ENCODE measurements at regions not wholly inside any gene's neighbourhood (a gene's known extent, or its start where the extent isn't known, plus 50 kb on each side); places are given as distances from the start of the nearest gene placed in this dataset.

DNA sequence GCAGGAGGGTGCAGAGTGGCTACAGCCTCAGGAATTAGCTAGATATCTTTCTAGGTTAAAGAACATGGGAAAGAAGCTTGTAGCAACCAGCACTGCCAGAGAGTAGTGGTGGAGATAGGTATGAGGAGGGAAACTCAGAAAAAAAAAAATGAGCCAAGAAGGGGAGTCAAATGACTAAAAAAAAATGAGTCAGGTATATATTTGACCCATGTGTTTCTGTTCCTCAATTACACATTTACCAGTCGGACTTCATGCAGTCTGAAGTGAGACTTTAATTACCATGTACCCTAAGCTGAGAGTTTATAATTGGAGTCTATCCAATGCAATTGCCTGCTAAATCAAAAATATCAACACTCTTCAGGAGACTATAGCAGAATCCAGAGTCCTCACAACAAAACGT, 964.6 kb downstream of the HACE1 start:
- TF ChIP-seq EP300 (IDR thresholded peaks at IDR 0.05; ENCODE audit: borderline replicate concordance) (no peak), CEBPB (IDR thresholded peaks at IDR 0.05) (no peak), TCF12 (IDR thresholded peaks at IDR 0.05; ENCODE audit: low read depth) (no peak), RAD21 (IDR thresholded peaks at IDR 0.05; ENCODE audit: low read depth) (no peak), TAF1 (IDR thresholded peaks at IDR 0.05; ENCODE audit: low read depth) (no peak), YY1 (IDR thresholded peaks at IDR 0.05; ENCODE audit: low read depth) (no peak), NFIC (IDR thresholded peaks at IDR 0.05) (no peak), ZBTB7A (IDR thresholded peaks at IDR 0.05; ENCODE audit: low read depth) (no peak), EGR1 (IDR thresholded peaks at IDR 0.05) (no peak), TEAD4 (IDR thresholded peaks at IDR 0.05) (no peak), FOXM1 (IDR thresholded peaks at IDR 0.05; ENCODE audit: borderline replicate concordance, low read depth) (no peak)
- TF ChIP-seq, protein P1, sequence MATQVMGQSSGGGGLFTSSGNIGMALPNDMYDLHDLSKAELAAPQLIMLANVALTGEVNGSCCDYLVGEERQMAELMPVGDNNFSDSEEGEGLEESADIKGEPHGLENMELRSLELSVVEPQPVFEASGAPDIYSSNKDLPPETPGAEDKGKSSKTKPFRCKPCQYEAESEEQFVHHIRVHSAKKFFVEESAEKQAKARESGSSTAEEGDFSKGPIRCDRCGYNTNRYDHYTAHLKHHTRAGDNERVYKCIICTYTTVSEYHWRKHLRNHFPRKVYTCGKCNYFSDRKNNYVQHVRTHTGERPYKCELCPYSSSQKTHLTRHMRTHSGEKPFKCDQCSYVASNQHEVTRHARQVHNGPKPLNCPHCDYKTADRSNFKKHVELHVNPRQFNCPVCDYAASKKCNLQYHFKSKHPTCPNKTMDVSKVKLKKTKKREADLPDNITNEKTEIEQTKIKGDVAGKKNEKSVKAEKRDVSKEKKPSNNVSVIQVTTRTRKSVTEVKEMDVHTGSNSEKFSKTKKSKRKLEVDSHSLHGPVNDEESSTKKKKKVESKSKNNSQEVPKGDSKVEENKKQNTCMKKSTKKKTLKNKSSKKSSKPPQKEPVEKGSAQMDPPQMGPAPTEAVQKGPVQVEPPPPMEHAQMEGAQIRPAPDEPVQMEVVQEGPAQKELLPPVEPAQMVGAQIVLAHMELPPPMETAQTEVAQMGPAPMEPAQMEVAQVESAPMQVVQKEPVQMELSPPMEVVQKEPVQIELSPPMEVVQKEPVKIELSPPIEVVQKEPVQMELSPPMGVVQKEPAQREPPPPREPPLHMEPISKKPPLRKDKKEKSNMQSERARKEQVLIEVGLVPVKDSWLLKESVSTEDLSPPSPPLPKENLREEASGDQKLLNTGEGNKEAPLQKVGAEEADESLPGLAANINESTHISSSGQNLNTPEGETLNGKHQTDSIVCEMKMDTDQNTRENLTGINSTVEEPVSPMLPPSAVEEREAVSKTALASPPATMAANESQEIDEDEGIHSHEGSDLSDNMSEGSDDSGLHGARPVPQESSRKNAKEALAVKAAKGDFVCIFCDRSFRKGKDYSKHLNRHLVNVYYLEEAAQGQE (IDR thresholded peaks at IDR 0.05; ENCODE audit: low read depth), result no peak
- TF ChIP-seq, protein P2, sequence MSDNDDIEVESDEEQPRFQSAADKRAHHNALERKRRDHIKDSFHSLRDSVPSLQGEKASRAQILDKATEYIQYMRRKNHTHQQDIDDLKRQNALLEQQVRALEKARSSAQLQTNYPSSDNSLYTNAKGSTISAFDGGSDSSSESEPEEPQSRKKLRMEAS (IDR thresholded peaks at IDR 0.05), result no peak
- TF ChIP-seq, protein P3, sequence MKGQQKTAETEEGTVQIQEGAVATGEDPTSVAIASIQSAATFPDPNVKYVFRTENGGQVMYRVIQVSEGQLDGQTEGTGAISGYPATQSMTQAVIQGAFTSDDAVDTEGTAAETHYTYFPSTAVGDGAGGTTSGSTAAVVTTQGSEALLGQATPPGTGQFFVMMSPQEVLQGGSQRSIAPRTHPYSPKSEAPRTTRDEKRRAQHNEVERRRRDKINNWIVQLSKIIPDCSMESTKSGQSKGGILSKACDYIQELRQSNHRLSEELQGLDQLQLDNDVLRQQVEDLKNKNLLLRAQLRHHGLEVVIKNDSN (IDR thresholded peaks at IDR 0.05), result no peak

Data from Ishikawa (cell line).